Gastroesophageal sphincter (tissue), 3 donors: ENCODE measurements at regions not wholly inside any gene's neighbourhood (a gene's known extent, or its start where the extent isn't known, plus 50 kb on each side); places are given as distances from the start of the nearest gene placed in this dataset.

ENCODE experiments used
- POLR2A ChIP-seq, 2 donors: fragments of 450-650 bp; IDR thresholded peaks; one replicate each; pipeline ENCODE4 v1.6.1; 2017; ENCODE audit warnings: antibody characterized with exemption in 2 of 2, mild to moderate bottlenecking in 2 of 2, moderate library complexity in 1 of 2
- POLR2AphosphoS5 ChIP-seq: sonication (generic); formaldehyde crosslinking; IDR thresholded peaks from one replicate; pipeline ENCODE4 v1.6.1; 2017; ENCODE audit warnings: antibody characterized with exemption
- TF ChIP-seq, protein P1 (sequence below), 4 experiments: fragments of 200-600 bp in 2 of 4; fragments of 450-650 bp in 2 of 4; sonication (generic) in 1 of 4; IDR thresholded peaks; one replicate each; pipeline ENCODE4 v1.5.1; 2017 to 2019; ENCODE audit warnings: antibody characterized with exemption in 4 of 4, mild to moderate bottlenecking in 2 of 4, moderate library complexity in 2 of 4

DNA sequence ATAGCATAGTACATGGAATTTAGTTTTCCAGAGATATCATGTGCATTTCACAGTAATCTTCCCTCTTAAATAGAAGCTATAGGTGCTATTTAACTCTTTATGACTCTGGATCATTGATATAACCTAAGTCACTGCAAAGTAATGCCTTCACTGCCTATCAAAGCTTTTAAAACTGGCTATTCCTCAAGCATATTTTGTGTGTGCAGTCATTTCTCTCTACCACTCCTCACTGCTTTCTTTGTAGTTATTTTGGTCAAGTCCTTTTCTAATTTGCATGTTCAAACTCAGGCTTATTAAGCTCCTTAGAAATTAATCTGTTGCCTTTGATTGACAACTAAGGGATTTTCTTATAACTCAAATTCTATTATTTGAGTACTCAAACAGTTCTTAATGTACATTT lies 79.4 kb upstream of the PLEKHG7 start:
- TF ChIP-seq, protein P1, sequence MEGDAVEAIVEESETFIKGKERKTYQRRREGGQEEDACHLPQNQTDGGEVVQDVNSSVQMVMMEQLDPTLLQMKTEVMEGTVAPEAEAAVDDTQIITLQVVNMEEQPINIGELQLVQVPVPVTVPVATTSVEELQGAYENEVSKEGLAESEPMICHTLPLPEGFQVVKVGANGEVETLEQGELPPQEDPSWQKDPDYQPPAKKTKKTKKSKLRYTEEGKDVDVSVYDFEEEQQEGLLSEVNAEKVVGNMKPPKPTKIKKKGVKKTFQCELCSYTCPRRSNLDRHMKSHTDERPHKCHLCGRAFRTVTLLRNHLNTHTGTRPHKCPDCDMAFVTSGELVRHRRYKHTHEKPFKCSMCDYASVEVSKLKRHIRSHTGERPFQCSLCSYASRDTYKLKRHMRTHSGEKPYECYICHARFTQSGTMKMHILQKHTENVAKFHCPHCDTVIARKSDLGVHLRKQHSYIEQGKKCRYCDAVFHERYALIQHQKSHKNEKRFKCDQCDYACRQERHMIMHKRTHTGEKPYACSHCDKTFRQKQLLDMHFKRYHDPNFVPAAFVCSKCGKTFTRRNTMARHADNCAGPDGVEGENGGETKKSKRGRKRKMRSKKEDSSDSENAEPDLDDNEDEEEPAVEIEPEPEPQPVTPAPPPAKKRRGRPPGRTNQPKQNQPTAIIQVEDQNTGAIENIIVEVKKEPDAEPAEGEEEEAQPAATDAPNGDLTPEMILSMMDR (IDR thresholded peaks at IDR 0.05): no peak
- TF ChIP-seq POLR2AphosphoS5 (no peak), POLR2A (IDR thresholded peaks at IDR 0.05) (no peak)
